A172 (cell line): ENCODE measurements at regions not wholly inside any gene's neighbourhood (a gene's known extent, or its start where the extent isn't known, plus 50 kb on each side); places are given as distances from the start of the nearest gene placed in this dataset.
A peak's percentile ranks its signal among the peaks of the same experiment; 100 is the strongest.
"Not testable (repeated sequence)": the region's sequence is repeated elsewhere in the genome, so short reads cannot be mapped to it uniquely, and the experiment has no call there.

Experiments used
- DNase-seq: peaks from one replicate; pipeline ENCODE4 v3.0.0-alpha.2; 2015; ENCODE audit warnings: low spot score

DNA sequence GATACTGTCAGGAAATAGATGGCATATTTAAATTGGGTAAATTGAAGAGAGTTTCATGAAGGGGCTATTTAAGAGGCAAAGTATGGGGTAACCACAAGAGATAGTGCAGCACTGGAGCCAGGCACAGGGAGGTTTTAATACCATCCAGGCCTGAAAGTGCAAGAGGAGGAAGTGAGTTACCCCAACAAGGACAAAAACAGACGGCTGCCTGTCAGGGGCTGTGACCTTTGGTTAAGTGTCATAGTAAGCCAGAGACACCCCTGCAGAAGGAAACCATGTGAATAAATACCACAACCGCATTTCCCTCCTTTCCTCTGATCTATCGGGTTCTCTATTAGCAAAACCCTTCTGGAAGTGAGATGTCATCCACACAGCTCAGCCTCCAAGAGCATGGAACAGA is 122.0 kb upstream of the DHRS4 start:
- peak; percentile 40 for DNase-seq

DNA sequence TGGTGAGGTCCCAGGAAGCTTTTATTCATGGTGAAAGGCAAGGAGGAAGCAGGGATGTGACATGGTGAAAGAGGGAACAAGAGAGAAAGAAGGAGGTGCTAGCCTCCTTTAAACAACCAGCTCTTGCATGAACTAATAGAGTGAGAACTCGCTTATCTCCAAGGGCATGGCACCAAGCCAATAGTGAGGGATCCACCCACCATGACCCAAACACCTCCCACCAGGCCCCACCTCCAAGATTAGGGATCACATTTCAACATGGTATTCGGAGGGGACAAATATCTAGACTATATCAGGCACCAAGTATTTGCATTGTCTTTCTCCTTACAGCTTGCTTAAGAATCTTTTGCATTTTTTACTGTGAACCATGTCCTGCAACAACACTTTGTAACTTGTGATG is 91.9 kb upstream of the DHRS4 start:
- DNase-seq, result peak; percentile 0

DNA sequence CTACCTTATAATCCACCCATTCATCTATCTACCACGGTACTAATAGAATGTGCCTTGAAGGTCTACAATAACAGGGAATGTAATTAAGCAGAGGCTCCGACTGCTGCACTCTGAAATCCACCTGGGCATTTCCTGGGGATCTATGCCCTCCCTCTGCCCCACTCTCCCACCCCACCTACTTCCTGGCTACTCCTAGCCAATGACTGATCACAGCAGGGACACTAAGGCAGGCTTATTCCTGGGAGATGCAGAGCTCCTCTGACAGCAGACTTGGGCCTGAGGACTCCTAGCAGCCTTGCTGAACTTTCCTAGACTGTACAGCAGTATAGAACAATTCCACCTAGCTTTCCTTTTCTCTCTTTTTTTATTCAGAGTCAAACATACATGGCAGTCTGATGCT is 91.1 kb upstream of the DHRS4 start:
- DNase-seq, result no peak

DNA sequence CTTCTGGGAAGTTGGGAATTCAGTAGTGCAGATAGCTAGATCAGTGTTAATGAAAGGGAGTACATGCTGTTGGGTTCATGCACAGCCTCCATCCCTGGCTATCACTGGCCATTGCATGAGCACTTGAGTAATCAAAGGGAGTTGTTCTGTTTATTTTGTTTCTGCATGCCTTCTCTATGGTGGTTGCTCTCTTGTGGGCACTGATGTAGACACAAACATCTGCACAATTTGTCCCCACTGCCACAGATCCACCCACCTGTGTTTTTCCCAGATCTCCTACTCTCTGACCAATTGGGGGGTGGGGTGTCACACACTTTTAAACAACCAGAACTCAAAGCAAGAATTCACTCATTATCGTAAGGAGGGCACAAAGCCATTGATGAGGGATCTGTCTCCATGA is 89.7 kb upstream of the DHRS4 start:
- DNase-seq, result no peak

DNA sequence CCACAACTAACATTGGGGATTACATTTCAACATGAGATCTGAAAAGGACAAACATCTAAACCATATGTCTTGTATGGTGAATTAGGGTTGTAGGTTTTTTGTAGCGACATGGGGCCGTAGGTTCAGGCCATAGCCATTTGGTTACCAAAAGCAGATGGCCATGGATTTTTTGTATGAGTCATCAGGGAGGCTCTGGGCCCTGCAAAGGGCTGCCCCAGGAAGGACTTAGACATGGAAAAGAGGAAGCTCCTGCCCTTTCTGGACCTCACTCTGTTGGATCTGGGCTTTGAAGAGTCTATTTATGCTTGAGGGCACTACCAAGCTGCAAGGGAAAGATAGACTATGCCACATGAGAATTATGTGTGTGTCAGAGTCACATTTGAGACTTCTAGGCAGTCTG is 89.3 kb upstream of the DHRS4 start:
- no peak for DNase-seq

DNA sequence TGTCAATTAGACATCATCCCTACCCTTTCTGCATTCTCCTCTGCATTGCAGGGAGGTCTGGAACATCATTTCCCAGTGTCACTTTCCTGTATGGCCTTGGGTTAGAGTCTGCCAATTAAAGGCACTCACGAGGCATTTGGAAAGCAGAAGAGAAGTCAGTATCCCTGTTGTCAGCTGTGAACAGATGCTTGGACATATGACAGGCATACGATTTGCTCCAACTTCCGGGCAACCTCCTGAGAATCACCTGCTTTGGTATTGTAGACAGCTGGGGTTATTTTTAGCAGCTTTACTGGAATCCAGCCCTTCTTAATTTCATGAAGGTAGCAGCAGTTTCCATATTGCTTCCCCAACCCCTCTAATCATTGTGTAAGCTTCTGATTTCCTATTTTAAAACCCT is 88.7 kb upstream of the DHRS4 start:
- no peak for DNase-seq

DNA sequence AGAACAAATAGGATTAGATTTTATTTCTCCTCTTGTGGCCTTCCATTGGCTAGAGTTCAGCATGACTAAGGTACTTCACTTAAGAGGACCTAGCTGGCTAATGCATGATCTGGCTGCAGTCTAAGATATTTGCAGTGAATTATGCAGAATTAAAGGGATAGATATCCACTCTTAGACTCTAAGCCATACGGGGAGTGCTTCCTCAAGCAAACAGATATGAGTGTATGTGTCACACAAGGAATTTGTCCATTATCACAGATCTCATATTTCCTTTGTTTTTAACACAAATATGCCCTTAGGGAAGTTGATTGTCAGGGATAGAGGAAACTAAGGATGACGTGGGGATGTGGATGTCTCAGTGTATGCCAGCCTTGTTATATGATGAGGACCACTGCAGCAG is 88.1 kb upstream of the DHRS4 start:
- DNase-seq, result no peak

DNA sequence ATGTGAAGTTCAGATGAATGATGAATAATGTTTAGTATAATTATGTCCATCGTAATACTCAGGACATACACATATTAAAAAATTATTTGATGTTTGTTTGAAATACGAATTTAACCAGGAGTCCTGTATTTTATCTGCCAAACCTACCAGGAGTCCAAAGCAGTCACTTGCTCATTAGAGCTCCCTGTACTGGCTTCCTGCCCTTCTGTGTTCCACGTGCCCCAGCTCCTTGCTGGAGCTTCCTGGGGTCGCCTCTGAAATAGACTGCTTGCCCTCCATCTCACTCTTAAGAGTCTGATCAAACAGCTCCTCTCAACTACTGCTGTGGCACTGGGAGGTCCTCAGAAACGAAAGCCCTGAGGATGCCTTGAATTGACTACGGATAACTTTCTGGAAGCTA is 87.3 kb upstream of the DHRS4 start:
- DNase-seq, result no peak

DNA sequence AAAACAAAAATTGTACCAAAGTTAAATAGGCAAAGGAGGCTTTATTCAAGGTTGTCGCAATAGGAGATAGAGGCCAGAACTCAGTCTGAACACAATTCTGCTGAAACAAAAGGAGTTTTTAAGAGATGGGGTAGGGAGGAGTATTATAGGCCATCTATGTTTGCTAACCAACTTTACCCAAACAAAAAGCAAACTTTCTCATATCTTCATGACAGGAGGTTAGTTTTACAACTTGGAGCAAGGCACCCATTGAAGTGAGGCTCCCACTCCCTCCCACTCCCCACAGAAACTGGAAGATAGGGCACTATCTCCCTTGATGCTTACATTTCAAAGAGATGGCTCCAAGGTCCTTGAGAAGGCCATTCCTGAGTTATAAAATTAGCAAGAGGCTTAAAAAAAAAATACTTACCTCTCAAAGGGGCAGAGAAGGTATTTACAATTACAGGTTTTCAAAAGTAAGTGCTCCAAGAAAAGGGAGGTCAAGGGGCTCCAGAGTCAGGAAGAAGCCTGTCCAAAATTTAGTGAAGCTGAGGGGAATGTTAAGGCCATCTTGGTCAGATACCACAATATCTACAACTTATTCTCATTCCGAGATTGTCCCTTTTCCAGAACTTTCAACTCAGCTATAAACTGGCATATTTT is 84.4 kb upstream of the DHRS4 start:
- DNase-seq, result no peak

DNA sequence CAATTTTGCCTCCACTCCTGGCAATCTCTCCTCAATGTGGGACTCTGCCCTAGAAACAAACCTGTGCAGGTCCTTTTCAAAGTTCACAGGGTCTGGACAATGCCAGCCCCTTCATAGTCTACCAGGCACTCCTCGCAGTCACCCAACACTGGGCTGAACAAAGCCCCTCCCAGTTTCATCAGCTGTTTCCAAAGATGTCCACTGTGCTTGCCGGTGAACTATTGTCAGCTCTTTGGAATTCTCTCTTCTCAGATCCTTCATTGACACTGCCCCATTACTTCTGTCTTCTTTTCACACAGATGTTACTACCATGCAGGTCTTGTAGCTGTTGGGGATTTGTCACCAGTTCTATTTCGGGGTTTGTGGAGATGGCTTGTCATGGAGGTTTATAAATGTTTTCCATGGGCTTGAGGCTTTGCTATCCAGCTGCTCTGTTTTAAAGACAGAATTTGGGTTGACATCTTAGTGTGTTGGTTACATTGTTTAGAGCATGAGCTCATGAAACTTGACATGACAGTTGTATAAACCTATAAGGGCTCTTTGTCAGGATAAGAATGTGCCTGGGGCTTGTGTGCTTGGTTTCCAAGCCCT is 77.3 kb upstream of the DHRS4 start:
- no peak for DNase-seq

DNA sequence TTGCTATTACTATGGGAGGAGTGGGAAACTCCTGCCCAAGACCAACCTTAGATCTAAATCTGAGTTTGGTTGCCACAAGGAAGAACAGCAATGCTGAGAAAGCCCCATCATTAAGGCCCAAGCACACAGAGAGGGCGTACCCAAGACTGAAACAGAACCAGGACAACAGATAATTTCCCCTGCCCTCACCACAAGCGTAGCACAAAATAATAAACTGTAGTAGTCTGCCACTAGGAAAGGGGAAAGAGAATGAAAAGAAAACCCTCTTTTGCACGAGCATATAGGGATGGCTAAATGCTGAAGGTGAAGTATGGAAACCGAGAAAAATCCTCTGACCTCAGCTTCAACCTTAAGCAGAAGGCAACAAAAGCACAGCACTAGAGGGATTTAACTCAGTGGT is 76.5 kb upstream of the DHRS4 start:
- DNase-seq, result no peak

DNA sequence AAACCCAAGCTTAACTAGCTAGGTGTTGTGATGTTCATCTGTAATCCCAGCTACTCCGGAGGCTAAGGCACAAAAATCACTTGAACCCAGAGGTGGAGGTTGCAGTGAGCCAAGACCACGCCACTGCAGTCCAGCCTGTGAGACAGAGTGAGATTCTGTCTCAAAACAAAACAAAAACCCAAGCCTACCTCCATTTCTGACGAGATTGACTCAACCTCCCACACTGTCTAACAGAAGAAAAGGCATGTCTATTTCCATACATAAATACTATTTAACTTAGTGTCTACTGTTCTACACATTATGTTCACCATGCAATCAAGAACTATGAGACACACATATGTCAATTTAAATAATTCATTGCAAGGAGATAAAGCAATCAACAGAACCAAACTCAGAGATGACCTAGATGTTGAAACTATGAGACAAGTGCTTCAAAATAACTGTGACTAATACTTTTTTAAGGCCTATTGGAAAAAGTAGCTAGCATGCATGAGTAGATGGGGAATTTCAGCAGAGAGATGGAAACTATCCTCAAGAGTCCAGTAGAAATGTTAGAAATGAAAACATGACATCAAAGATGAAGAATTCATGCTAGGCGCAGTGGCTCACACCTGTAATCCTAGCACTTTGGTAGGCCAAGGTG is 75.9 kb upstream of the DHRS4 start:
- DNase-seq, result no peak

DNA sequence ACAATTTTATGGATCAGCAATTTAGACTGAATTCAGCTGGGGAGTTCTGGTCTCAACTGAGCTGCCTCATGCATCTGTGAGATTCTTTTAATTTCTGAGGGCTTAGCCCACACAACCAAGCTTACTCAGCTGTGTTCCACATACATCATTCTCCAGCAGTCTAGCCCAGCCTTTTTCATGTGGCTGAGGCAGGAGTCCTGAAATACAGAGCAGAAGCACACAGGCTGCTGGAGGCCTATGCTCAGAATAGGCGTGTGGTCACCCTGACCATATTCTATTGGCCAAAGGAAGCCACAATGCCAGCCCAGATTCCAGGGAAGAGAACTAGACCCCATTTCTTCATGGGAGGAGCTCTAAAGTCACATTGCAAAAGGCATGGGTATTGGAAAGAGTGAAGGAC is 72.3 kb upstream of the DHRS4 start:
- no peak for DNase-seq

DNA sequence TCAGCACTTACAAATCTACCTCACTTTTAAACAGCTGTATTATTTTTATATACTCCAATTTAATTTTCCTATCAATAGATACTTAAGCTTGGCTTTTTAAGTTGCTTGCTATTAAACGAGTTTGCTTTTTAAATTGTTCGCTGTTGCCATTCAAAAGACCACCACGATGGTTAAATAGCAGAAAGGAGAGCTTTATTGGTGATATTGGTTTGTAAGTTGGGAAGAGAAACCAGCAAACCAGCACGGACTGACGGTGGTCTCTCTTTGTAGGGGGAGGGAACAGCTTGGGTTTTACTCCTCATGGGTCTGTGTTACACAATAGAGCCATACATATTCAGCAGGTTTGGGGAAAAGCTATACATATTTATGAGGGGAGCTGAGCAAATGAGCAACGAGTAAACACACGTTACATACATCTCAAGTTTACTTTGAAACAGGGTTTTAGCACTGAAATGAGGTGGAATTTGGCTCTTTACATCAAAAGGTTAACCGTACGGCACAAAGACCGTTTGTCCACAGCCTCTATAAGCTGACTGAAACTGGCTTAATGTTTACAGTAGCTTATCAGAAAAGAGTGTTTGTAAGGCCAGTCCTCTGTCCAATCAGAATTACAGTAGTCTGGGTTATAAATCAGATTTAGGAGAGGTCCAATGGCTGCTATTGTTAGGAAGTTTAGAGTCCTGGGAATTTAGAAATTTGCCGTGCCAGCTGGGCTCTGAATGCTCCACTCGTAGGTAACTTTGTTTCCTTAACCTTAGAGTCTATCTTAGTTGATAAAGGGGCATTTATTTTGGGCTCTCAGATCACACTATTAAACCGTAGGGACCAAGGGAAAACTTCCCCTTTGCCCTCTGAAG is 69.7 kb upstream of the DHRS4 start:
- no peak for DNase-seq

DNA sequence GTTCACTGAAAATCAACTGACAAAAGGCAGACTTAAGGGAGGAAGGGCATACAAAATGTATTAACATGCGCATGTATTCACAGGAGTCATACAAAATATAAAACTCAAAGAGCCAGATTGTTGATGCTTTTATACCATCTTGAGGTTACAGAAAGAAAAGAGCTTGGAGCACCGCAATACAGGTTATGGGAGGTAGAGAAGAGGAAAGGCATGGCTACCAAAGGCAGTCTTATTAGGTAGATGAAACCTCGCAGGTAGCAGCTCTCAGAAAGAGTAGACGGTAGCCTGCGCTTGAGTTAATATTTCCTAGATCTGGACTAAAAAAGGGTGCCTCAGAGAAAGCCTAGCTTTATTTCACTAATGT is 69.0 kb upstream of the DHRS4 start:
- DNase-seq, result no peak

DNA sequence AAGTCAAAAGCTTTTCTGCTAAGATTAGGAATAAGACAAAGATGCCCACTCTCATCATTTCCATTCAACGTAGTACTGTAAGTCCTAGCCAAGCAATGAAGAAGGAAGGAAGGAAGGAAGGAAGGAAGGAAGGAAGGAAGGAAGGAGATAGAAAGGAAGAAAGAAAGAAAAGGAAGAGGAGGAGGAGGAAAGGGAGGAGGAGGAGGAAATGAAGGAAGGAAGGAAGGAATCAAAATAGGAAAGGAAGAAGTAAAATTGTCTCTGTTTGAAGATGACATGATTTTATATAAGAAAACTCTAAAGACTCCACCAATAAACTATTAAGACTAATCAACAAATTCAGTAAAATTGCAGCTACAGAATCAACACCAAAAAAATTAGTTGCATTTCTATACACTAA is 66.0 kb upstream of the DHRS4 start:
- no peak for DNase-seq

DNA sequence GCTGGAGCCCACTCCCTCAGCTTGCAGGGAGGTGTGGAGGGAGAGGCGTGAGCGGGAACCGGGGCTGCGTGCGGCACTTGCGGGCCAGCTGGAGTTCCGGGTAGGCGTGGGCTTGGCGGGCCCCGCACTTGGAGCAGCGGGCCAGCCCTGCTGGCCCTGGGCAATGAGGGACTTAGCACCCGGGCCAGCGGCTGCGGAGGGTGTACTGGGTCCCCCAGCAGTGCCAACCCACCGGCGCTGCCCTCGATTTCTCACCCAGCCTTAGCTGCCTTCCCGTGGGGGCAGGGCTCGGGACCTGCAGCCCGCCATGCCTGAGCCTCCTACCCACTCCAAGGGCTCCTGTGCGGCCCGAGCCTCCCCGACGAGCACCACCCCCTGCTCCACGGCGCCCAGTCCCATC is 61.9 kb upstream of the DHRS4 start:
- DNase-seq, result not testable (repeated sequence)

DNA sequence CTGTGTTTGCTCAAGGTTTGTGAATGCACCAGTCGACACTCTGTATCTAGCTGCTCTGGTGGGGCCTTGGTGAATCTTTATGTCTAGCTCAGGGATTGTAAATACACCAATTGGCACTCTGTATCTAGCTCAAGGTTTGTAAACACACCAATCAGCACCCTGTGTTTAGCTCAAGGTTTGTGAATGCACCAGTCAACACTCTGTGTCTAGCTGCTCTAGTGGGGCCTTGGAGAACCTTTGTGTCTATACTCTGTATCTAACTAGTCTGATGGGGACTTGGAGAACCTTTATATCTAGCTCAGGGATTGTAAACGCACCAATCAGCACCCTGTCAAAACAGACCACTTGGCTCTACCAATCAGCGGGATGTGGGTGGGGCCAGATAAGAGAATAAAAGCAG is 61.3 kb upstream of the DHRS4 start:
- DNase-seq, result not testable (repeated sequence)

DNA sequence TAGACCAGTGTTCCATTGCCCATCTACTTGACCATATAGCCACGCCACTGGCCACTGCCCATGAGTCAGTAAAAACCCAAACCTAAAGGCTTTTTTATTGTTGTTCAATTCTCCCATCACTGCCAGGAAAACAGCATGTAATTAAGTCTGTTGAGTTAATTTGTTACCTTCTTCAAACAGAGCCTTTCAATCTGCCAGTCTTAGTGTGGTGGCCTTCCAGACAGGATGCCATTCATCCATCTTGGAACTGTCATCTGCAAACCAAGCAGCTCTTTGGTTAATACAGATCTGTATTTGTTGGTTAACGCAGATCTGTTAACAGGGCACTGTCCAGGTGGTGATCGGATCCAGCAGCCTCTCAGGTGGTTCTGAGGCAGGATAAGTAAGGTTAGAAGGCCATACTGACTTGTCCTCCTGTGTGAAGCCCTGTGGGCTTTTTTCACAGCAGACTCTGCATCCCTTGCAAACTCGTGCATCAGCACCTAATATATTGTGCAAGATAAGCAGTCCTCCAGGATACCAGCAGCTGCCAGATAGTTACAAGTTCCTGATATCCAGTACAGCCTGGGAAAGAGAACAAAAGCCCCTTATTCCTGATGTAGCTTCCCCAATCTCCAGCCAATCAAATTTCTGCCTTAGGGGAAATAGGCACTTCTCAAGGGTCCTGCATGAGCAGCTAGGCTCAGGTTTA is 59.1 kb upstream of the DHRS4 start:
- no peak for DNase-seq

DNA sequence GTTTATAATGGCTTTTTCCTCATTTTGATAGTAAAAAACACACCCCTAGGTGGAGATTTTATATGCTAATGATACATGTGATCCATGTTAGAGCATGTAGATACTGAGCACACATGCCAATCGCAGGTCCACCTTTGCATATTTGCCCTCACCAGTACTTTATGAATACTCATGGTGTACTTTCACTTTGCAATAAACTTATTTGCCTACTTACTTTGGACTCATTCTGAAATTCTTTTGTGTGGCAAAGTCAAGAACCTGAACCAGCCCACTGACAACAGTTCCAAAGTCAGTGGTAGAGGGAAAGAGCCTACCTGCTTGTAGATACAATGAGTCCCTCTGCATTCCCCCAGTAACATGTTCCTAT is 58.5 kb upstream of the DHRS4 start:
- no peak for DNase-seq

DNA sequence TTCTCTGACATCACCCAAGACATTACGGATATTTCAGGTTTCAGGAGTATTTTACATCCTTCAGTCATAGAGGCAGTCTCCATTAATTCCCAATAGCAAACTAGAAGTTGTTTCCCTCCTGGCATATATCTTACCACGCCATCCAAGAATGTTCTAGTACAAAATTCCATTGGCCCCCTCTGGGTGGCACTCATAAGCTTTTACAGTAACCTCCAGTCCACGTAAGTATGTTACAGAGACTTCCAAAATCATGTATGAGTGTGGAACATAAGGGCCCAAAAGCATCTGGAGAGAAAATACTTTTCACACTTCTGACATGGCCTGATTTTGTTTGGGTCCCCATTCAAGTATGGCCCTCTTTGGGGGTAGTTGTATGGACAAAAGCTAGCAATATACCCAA is 58.1 kb upstream of the DHRS4 start:
- DNase-seq, result no peak

DNA sequence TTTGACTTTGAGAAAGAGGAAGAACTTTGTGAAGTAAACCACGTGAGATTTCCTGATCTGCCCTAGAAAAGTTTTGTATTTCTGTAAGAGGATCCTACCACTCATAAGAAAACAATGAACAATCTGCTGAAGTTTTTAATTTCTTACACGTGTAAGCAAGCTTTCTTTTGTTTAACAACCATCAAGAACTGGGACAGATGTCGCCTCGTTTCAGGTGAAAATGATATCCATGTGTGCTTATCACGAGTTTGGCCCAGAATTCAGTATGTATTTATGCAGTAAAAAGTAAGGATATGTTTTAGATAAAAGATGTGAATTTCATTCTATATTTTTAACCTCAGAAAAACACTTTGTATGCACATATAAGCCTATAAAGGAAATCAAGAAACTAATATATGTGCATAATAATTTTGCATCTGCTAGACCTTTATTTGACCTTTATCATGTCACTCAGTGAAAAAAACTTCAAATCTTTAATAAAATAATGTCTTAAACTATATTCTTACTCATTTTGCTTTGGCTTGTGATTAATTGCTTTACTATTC is 56.9 kb upstream of the DHRS4 start:
- no peak for DNase-seq
